ENCODE measurements at regions not wholly inside any gene's neighbourhood (a gene's known extent, or its start where the extent isn't known, plus 50 kb on each side); places are given as distances from the start of the nearest gene placed in this dataset.
"Not testable (repeated sequence)": the region's sequence is repeated elsewhere in the genome, so short reads cannot be mapped to it uniquely, and the experiment has no call there.

- no peak for DNase-seq (ENCODE audit: low spot score)
Measured at GRCh38 chr6:121760191-121760590, 324.7 kb downstream of the GJA1 start.

DNA sequence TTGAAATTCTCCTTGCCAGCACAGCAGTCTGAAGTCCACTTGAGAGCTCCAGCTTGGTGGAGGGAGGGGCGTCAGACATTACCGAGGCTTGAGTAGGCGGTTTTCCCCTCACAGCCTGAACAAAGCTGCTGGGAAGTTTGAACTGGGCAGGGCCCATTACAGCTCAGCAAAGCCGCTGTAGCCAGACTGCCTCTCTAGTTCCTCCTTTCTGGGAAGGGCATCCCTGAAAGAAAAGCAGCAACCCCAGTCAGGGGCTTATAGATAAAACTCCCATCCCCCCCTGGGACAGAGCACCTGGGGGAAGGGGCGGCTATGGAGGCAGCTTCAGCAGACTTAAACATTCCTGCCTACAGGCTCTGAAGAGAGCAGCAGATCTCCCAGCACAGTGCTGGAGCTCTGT is 325.3 kb downstream of the GJA1 start:
- no peak for DNase-seq (ENCODE audit: low spot score)

DNA sequence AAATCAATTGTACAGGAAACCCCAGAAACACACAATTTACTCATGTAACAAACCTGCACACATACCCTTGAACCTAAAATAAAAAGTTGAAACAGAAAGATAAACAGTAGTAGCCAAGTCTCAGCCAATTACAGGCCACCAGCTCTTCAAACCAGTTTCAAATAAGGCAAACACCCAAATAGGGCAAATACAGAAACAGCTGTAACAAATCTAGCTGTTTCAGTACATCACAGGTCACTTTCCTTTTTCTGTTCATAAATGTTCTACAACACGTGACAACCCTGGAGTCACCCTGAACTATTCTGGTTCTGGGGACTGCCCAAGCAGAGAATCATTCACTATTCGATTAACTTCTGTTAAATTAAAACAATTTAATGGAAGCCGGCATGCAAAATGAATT is 329.0 kb downstream of the GJA1 start:
- DNase-seq (ENCODE audit: low spot score): no peak

DNA sequence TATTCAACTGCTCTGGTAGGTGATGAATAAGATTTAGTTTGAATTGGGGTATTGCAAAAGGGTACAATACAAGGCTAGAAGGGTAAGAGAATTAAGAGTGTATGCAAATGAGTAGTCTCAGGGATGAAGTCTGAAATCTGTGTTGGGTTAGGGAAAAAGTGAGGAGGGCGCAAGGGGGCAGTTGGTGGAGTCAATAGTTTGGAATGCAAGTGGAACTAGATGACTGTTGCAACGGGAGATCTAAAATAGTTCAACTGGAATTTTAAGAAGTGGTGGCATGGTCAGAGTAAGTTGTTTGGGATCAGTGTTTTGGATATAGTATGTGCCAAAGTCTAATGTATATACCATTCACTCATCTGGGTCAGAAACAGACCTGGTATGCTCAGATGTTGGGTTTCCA is 329.6 kb downstream of the GJA1 start:
- DNase-seq (ENCODE audit: low spot score): no peak

- DNase-seq (ENCODE audit: low spot score): no peak
Measured at GRCh38 chr6:121767211-121767610, 331.8 kb downstream of the GJA1 start.

DNA sequence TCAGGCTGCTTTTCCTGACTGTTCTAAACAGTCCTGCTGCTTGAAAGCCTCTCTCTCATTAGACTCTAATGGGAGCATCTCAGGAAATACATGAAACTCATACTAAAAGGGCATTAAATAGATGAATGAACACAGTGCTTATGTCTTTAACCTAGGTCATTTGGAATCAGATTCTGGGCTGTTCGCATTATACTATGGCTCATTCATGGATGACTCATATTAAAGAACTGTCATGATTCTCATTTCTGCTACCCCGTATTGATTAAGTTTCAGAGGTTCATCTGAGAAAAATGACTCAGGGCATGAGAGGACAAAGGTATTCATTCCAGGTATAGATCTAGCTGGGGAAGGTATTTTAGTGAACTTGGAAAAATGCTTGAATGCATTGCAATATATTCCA is 335.5 kb downstream of the GJA1 start:
- DNase-seq (ENCODE audit: low spot score): no peak

DNA sequence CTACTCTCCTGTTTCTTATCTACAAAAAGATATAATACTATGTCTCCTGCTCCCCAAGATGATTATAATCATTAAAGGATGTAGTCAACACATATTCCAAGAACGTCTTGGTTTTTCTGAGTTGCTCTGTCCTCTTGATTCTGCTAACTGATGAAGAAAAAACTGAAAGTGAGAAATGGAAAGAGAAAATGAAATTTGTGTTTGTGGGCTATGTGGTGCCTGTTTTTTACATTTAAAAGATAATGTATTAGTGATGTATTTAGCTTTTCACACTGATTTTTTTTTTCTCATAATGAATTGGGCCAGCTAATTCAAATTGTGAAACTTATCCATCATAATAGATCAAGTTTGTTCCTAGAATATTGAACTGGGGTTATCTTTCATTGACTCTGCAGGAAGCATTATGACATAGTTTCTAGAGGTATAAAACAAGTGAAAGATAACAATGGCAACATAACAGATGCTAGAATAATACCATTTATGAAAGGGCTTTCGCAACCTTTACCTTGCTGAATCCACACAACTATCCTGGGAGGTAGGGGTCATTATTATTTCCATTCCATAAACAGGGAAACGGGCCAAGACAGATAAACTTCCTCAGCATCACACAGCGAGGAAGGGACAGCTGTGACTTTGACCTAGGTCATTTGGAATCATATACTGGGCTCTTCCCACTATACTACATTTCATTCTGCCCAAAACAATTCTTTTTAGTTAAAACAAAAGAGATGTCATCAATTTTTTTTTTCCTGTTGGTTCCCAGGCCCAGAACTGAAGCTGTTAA is 336.7 kb downstream of the GJA1 start:
- no peak for DNase-seq (ENCODE audit: low spot score)

DNA sequence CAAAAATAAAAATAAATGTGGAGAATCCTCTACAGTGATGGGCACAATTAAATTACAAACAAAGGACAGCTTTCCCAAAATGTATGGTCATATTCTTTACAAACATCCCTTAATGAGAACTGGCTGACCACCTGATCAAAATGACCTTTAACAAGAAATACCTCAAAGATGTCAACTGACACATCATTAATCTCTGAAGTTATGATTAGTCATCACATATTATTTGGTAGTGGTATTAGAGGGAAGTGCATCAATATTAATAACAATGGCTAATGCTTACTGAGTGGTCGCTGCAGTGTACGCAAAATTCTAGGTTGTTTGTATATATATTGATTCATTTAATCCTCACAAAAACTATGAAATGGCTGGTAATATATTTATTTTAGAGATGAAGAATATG is 340.6 kb downstream of the GJA1 start:
- no peak for DNase-seq (ENCODE audit: low spot score)

GRCh38 chr6:121780325-121781321 is 345.2 kb downstream of the GJA1 start:
- peak; percentile 75 for DNase-seq (ENCODE audit: low spot score)

DNA sequence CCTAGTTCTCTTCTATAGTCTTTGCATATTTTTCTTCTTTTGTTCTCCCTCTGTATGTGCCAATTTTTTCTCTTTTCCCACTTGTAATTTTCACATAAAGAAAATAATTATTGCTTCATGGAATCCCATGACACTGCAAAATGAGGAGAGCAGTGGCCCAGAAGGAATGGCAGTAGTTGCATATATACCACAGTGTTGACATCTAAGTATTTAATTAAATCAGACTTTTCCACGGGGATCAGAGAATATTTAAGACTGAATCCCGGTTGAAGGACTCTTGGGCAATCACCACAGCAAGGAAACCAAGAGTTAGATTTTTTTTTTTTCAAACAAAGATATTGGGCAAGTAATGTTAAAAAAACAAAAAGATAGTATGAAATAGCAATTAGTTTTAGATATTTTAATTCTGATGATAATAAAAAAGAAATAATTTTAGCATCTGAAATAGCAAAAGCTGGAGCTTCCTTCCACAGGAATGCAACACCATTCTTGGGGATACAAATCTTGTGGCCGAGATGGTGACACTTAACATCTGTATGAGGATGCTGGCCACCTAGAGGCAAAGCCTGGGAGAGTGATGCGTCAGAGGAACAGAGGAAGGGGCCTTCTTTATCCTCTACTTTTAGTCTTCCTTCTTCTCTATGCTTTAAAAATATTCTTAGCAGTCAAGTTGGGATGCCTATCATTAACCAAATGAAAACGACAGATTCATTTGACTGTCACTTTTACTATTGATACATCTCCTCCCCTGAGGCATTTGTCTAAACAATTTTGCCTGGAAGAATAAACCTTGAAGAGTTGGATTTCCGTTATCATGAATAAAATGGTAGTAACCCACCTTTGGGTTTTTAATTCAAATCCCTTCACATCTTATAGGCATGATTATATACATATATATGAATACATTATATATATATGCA is 356.2 kb downstream of the GJA1 start:
- no peak for DNase-seq (ENCODE audit: low spot score)

GRCh38 chr6:121794630-121795029 is 359.2 kb downstream of the GJA1 start:
- no peak for DNase-seq (ENCODE audit: low spot score)

DNA sequence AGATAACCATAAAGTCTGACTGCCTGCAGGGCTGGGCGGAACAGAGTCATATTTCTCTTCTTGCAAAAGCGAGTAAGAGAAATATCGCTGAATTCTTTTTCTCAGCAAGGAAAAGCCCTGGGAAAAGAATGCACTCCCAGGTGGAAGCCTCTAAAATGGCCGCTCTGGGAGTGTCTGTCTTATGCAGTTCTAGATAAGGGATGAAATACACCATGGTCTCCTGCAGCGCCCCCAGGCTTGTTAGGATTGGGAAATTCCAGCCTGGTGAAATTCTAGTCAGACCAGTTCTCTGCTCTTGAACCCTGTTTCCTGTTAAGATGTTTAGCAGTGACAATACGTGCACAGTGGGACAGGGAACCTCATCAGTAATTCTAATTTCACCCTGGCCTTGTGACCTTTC is 362.2 kb downstream of the GJA1 start:
- not testable (repeated sequence) for DNase-seq (ENCODE audit: low spot score)

DNA sequence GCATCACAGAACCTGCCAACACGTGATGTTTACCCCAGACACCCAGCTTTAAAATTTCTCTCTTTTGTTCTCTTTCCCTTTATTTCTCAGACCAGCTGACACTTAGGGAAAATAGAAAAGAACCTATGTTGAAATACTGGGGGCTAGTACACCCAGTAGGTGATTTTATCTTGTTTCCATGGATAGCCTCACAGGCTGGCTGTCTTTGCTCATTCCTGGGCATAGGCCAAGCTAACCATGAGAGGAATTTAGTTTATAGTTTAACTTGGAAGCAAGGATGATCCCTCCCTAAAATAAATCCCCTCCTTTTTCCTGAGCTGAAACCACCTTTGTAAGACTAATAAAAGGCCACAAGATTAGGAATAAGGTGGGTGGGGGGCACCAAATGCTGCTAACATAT is 362.7 kb downstream of the GJA1 start:
- not testable (repeated sequence) for DNase-seq (ENCODE audit: low spot score)

DNA sequence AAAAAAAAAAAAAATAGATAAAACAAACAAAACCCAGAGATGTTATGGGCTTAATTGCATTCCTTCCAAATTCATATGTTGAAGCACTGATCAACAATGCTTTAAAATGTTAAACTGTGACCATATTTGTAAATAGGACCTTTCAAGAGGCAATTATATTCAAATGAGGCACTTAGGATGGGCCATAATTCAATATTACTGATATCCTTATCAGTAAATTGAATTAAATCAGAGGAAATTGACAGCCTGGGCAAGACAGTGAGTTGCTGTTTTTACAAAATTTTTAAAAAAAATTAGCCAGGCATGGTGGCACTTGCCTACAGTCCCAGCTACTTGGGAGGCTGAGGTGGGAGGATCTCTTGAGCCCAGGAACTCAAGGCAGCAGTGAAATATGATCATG is 364.1 kb downstream of the GJA1 start:
- peak; percentile 83 for DNase-seq (ENCODE audit: low spot score)

- no peak for DNase-seq (ENCODE audit: low spot score)
Measured at GRCh38 chr6:121800047-121800446, 364.6 kb downstream of the GJA1 start.

DNA sequence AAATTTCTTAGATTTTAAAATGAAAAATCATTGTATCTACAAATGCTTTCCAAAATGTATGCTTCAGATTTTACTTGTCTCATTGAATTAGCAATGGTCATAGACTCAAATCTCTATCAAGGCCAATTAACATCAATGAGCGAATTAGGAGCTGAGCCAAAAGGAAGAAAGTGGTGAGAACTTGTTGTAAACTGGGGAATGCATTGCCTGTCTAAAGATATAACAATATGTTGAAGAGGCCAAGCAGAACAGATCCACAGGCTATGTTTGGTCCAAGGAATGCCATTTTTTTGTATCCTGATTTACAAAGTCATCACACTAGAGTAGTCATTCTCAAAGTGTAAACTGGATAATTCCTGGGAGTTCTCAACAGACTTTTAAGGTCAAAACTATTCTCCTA is 370.7 kb downstream of the GJA1 start:
- no peak for DNase-seq (ENCODE audit: low spot score)

GRCh38 chr6:121809211-121809610 is 373.8 kb downstream of the GJA1 start:
- DNase-seq (ENCODE audit: low spot score): no peak

DNA sequence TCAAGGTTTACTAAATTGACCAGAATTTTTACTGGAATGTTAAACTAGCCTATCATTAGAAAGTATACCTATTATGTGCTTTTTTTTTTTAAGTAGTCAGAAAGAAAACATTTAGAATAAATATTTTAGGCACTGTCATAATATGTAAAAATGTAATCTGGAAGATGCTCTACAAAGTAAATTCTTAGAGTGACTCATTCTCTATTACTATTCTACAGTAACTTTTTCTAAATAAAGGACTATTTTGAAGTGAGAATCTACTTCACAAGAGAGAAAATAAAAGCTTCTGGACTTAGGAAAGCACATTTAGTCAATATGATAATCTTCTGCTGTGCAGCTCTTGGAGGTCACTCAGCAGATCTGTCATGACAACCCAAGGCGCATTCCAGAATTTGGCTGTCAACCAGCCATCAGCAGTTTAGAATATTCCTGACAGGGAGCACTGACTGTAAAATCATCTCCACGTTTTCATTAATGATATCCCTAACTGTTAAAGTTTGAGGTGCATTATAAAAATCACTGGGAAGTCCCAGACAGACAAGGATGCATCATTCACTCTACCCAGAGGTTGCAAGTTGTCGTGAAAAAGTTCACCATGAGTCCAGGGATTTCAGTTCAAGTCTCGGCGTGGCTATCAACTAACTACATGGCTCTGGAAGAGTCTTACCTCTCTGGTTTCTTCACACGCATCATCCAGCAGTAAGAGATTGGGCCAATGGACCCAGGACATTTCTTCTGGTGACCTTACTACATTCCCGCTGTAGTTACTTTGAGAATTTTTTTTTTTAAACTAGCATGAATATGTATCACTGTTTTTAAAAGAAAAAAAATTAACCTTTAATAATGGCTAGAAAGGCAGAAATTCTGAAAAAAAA is 374.9 kb downstream of the GJA1 start:
- no peak for DNase-seq (ENCODE audit: low spot score)

DNA sequence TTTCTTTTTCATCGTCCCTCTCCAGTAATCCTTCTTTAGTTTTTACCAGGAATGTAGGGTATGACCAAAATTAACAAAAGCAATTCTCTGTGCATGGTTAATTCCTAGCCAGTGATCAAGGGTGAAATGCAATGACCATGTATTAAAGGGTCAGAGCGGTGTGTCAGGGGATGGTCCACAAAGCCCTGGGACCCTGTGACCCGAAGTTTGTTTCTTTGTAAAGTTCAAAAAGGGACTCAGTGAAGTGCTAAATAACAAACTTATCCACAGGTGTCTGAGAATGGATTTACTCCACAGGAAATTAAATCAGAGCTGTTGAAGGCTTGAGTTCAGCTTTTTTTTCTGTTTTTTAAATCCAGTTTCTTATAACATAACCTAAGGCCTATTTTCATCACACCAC is 375.7 kb downstream of the GJA1 start:
- DNase-seq (ENCODE audit: low spot score): no peak

DNA sequence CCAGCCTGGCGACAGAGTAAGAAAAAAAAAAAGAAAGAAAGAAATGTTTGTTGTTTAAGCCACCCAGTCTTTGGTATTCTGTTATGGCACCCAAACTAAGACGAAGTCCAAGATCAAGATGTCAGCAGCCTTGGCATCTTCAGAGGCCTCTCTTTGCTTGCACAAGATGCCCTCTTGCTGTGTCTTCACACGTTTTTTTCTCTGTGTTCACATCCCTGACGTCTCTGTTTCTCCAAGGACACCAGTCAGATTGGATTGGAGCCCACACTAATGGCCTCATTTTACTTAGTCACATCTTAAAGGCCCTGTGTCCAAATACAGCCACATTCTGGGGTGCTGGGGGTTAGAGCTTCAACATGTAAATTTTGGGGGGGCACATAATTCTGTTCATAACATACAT is 380.9 kb downstream of the GJA1 start:
- no peak for DNase-seq (ENCODE audit: low spot score)
